Sigmoid colon (tissue), 4 donors: ENCODE measurements at regions not wholly inside any gene's neighbourhood (a gene's known extent, or its start where the extent isn't known, plus 50 kb on each side); places are given as distances from the start of the nearest gene placed in this dataset.

Experiments used
- POLR2A ChIP-seq, 2 donors: fragments of 450-650 bp; IDR thresholded peaks; one replicate each; pipeline ENCODE4 v1.6.1; 2016; ENCODE audit warnings: antibody characterized with exemption in 2 of 2, mild to moderate bottlenecking in 2 of 2, moderate library complexity in 2 of 2
- POLR2AphosphoS5 ChIP-seq, 4 donors: sonication (generic); formaldehyde crosslinking; IDR thresholded peaks; one replicate each; pipeline ENCODE4 v1.6.1; 2017; ENCODE audit warnings: antibody characterized with exemption in 4 of 4
- TF ChIP-seq, protein P1 (sequence below), 4 experiments: fragments of 450-650 bp in 3 of 4; fragments of 200-600 bp in 1 of 4; IDR thresholded peaks; one replicate each; pipeline ENCODE4 v1.5.1; 2016 to 2019; ENCODE audit warnings: antibody characterized with exemption in 4 of 4, mild to moderate bottlenecking in 3 of 4, moderate library complexity in 2 of 4

DNA sequence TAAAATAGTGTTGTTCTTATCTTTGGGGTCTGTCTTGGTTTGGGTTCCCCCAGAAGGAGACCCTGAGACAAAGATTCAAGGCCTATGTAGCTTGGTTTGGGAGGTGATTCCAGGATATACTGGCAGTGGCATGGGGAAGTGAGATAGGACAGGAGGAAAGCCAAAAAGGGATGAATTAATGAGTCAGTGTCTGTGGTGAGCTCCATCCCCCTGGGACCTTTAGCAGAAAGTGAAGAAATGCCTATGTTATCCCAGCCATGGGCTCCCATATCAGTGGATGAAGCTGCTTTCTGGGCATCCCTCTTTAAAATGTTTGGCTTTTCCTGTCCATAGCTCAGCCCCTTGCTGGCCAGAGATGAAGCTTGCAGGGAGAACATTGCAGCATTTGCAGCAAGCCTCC is 217.0 kb upstream of the CTBP2 start:
- no peak for TF ChIP-seq POLR2A (IDR thresholded peaks at IDR 0.05)
- TF ChIP-seq, protein P1, sequence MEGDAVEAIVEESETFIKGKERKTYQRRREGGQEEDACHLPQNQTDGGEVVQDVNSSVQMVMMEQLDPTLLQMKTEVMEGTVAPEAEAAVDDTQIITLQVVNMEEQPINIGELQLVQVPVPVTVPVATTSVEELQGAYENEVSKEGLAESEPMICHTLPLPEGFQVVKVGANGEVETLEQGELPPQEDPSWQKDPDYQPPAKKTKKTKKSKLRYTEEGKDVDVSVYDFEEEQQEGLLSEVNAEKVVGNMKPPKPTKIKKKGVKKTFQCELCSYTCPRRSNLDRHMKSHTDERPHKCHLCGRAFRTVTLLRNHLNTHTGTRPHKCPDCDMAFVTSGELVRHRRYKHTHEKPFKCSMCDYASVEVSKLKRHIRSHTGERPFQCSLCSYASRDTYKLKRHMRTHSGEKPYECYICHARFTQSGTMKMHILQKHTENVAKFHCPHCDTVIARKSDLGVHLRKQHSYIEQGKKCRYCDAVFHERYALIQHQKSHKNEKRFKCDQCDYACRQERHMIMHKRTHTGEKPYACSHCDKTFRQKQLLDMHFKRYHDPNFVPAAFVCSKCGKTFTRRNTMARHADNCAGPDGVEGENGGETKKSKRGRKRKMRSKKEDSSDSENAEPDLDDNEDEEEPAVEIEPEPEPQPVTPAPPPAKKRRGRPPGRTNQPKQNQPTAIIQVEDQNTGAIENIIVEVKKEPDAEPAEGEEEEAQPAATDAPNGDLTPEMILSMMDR (IDR thresholded peaks at IDR 0.05): no peak
- no peak for TF ChIP-seq POLR2AphosphoS5 (IDR thresholded peaks at IDR 0.05)
